Skeletal muscle satellite cell (primary cell): ENCODE measurements at regions not wholly inside any gene's neighbourhood (a gene's known extent, or its start where the extent isn't known, plus 50 kb on each side); places are given as distances from the start of the nearest gene placed in this dataset.

ENCODE experiments used
- H3K27me3 ChIP-seq: 2 replicates; pipeline ENCODE4 v1.7.0; 2013; ENCODE audit warnings: low read length; ENCODE audit not compliant: control insufficient read depth, insufficient read depth
- H3K36me3 ChIP-seq: 2 replicates; pipeline ENCODE4 v1.7.0; 2013; ENCODE audit warnings: mild to moderate bottlenecking, control low read depth, low read length; ENCODE audit not compliant: insufficient read depth
- H3K4me1 ChIP-seq: 2 replicates; pipeline ENCODE4 v1.7.0; 2013; ENCODE audit warnings: low read length; ENCODE audit not compliant: control insufficient read depth, insufficient read depth
- H3K4me2 ChIP-seq: 2 replicates; pipeline ENCODE4 v1.7.0; 2013; ENCODE audit warnings: mild to moderate bottlenecking, low read length
- H3K4me3 ChIP-seq: 2 replicates; pipeline ENCODE4 v1.7.0; 2013; ENCODE audit warnings: low read length
- H3K9ac ChIP-seq: 2 replicates; pipeline ENCODE4 v1.7.0; 2013; ENCODE audit warnings: mild to moderate bottlenecking, low read depth, low read length, moderate library complexity
- H3K9me3 ChIP-seq: replicated peaks from 2 replicates; pipeline ENCODE4 v1.7.0; 2013; ENCODE audit warnings: mild to moderate bottlenecking, control low read depth, low read length

DNA sequence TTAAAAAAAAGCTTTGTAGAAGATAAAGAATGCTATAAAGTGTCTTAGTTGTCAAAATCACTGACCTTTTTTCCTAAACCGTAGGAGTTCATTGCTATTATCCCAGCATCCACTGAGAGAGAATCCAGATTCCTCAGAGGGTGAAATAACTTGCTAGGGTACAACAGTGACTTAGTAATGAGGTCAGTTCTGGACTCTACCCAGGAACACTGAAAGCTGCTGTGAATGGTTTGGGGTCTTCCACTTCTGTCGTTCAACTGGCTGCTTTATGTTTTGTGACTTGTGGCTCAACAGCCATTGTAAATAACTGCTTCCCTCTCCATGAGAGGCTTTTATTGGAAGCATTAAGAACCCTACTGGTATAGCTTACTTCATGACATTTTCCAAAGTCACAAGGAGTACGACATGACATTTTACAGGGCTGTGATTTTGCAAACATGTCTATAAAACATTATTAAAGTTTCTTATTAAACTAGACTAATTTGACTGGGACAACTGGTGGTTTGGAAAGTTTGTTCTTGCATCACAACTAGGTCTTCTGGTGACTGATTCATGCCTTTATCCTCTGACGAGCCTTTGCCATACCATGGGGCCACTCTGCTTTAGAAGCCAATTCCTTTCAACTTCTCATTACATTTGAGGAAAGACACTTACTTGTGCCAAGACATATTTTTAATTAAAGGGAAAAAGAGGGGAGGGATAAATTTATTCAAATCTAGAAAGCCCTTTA, 92.2 kb upstream of the CDH11 start:
- no peak overlapping the region for H3K4me3 ChIP-seq

GRCh38 chr16:65212791-65213190, 90.9 kb upstream of the CDH11 start:
- Histone ChIP-seq H3K27me3 (no peaks in the 10 kb centered on the region), H3K9me3 (no peaks in the 10 kb centered on the region), H3K4me2 (no peak overlapping the region), H3K4me1 (no peaks in the 10 kb centered on the region), H3K4me3 (no peak overlapping the region), H3K36me3 (no peaks in the 10 kb centered on the region), H3K9ac (no peak overlapping the region)

More for the DNA sequence above, 92.2 kb upstream of the CDH11 start:
- no peaks in the 10 kb centered on the region for H3K36me3 ChIP-seq
- H3K9me3 ChIP-seq, result no peaks in the 10 kb centered on the region
- H3K4me2 ChIP-seq, result no peak overlapping the region
- no peaks in the 10 kb centered on the region for H3K27me3 ChIP-seq
- no peak overlapping the region for H3K9ac ChIP-seq
- H3K4me1 ChIP-seq, result no peaks in the 10 kb centered on the region

- no peak overlapping the region for H3K4me2 ChIP-seq
- no peaks in the 10 kb centered on the region for H3K9me3 ChIP-seq
- no peaks in the 10 kb centered on the region for H3K36me3 ChIP-seq
- no peak overlapping the region for H3K9ac ChIP-seq
- H3K4me3 ChIP-seq, result no peak overlapping the region
- H3K4me1 ChIP-seq, result no peaks in the 10 kb centered on the region
- H3K27me3 ChIP-seq, result no peaks in the 10 kb centered on the region
Observed at GRCh38 chr16:65212240-65212639, 90.4 kb upstream of the CDH11 start.

DNA sequence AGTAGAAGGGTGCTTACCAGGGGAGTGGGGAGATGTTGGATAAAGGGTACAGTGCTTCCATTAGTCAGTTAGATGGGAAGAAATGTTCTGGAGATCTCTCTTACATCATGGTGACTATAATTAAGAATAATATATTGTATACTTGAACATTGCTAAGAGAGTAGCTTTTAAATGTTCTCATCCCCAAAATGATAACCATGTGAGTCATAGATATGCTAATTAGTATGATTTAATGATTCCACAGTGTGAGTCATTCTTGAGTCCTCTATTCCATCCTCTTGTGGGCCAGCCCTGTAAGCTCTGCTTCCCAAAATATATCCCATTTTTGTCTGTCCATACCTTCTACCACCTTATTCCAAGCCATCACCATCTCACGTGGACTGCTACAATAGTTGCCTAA, 80.6 kb upstream of the CDH11 start:
- Histone ChIP-seq H3K36me3 (no peaks in the 10 kb centered on the region), H3K4me3 (no peak overlapping the region), H3K4me2 (no peak overlapping the region), H3K4me1 (no peaks in the 10 kb centered on the region), H3K9ac (no peak overlapping the region), H3K9me3 (no peaks in the 10 kb centered on the region), H3K27me3 (no peaks in the 10 kb centered on the region)

DNA sequence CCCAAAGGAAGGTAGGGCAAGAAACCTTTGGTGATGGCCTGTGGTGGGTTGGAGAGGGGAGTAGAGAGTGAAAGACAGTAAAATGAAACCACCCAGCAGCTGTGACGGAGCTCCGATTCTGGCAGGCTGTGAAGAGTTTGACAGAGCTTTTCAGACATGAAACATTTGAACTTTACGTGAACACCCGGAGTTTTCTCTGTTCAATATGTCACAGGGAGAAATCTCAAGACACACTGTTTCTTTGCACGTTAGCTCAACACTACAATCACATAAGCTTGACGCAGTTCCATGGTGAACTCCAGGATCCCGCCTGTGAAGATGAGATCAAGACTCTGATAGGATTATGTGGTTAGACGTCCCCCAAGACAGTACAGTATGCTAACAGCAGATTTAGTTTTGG, 79.6 kb upstream of the CDH11 start:
- H3K9ac ChIP-seq, result no peak overlapping the region
- H3K4me2 ChIP-seq, result peak overlapping the region; percentile 53
- no peaks in the 10 kb centered on the region for H3K9me3 ChIP-seq
- H3K27me3 ChIP-seq, result no peaks in the 10 kb centered on the region
- H3K4me1 ChIP-seq, result peaks cover 2% of the 10 kb centered on the region
- H3K4me3 ChIP-seq, result peak overlapping the region; percentile 44
- H3K36me3 ChIP-seq, result no peaks in the 10 kb centered on the region

DNA sequence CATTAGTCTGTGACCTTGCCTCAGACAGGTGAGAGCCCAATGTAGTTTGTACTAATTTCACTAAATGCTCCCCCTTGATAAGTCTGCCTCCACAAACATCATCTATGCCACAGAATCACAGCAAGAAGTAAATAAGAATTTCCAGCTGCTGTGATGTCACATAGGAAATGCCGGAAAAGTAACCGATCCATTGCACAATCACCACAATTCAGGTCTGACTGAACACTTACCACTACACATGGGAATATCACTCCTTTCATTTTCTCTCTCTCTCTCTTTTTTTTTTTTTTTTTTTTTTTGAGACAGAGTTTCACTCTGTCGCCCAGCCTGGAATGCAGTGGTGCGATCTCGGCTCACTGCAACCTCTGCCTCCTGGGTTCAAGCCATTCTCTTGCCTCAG, 79.0 kb upstream of the CDH11 start:
- no peak overlapping the region for H3K4me3 ChIP-seq

DNA sequence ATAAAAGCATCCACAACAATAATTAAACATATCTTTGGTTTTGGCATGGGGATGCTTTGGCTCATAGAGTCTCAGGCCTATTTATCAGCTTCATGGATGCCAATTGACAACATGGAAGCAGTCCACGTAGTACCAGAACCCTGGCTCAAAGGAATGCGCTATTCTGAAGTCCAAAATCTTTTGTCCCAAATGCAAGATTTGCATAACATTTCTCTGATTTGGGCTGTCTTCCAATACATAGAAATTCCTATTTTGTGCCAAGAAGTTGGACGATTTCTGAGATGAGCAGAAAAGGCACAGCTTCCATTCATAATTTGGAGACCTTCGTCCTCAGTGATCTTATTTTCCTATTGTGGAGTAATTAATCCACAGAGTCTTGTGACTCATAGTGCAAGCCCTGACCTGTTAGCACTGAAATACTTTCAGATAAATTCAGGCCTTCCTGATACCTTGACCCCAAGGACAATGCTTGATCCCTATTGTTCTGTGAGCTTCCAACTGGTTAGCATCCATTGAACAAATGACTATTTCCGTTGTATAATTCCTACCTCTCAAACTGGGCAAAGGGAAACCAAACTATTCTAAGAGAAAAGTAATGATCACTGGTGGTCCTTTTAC, 78.4 kb upstream of the CDH11 start:
- no peak overlapping the region for H3K9ac ChIP-seq
- H3K4me2 ChIP-seq, result no peak overlapping the region
- H3K27me3 ChIP-seq, result no peaks in the 10 kb centered on the region
- no peaks in the 10 kb centered on the region for H3K36me3 ChIP-seq
- H3K4me3 ChIP-seq, result no peak overlapping the region
- peaks cover 7% of the 10 kb centered on the region for H3K4me1 ChIP-seq
- H3K9me3 ChIP-seq, result no peaks in the 10 kb centered on the region

More for the DNA sequence above, 79.0 kb upstream of the CDH11 start:
- Histone ChIP-seq H3K9me3 (no peaks in the 10 kb centered on the region), H3K9ac (no peak overlapping the region), H3K4me2 (no peak overlapping the region), H3K4me1 (peaks cover 5% of the 10 kb centered on the region), H3K36me3 (no peaks in the 10 kb centered on the region), H3K27me3 (no peaks in the 10 kb centered on the region)

GRCh38 chr16:65196420-65197075, 74.7 kb upstream of the CDH11 start:
- H3K9ac ChIP-seq, result no peak overlapping the region
- no peaks in the 10 kb centered on the region for H3K9me3 ChIP-seq
- no peak overlapping the region for H3K4me3 ChIP-seq

GRCh38 chr16:65195998-65196397, 74.1 kb upstream of the CDH11 start:
- Histone ChIP-seq H3K9me3 (no peaks in the 10 kb centered on the region), H3K9ac (no peak overlapping the region), H3K4me3 (no peak overlapping the region), H3K4me2 (peak overlapping the region; percentile 16), H3K27me3 (no peaks in the 10 kb centered on the region), H3K4me1 (peaks cover 7% of the 10 kb centered on the region), H3K36me3 (no peaks in the 10 kb centered on the region)

More at GRCh38 chr16:65196420-65197075, 74.7 kb upstream of the CDH11 start:
- H3K36me3 ChIP-seq, result no peaks in the 10 kb centered on the region
- H3K4me1 ChIP-seq, result peaks cover 7% of the 10 kb centered on the region
- H3K4me2 ChIP-seq, result peak overlapping the region; percentile 16
- H3K27me3 ChIP-seq, result no peaks in the 10 kb centered on the region

GRCh38 chr16:65185241-65185778, 63.4 kb upstream of the CDH11 start:
- Histone ChIP-seq H3K9ac (no peak overlapping the region), H3K36me3 (no peaks in the 10 kb centered on the region), H3K4me1 (no peaks in the 10 kb centered on the region), H3K27me3 (no peaks in the 10 kb centered on the region), H3K4me2 (no peak overlapping the region), H3K4me3 (no peak overlapping the region), H3K9me3 (no peaks in the 10 kb centered on the region)

GRCh38 chr16:65181071-65181561, 59.3 kb upstream of the CDH11 start:
- Histone ChIP-seq H3K27me3 (no peaks in the 10 kb centered on the region), H3K4me2 (no peak overlapping the region), H3K4me1 (peaks cover 24% of the 10 kb centered on the region), H3K4me3 (no peak overlapping the region), H3K9me3 (no peaks in the 10 kb centered on the region), H3K36me3 (no peaks in the 10 kb centered on the region), H3K9ac (no peak overlapping the region)
